Esophagus muscularis mucosa (tissue), 4 donors: ENCODE measurements at regions not wholly inside any gene's neighbourhood (a gene's known extent, or its start where the extent isn't known, plus 50 kb on each side); places are given as distances from the start of the nearest gene placed in this dataset.

ENCODE experiments used
- EP300 ChIP-seq: sonication (generic); formaldehyde crosslinking; IDR thresholded peaks from one replicate; pipeline ENCODE4 v1.6.1; 2017; ENCODE audit warnings: antibody characterized with exemption
- POLR2AphosphoS5 ChIP-seq, 2 donors: sonication (generic); formaldehyde crosslinking; IDR thresholded peaks; one replicate each; pipeline ENCODE4 v1.6.1; 2017; ENCODE audit warnings: antibody characterized with exemption in 2 of 2
- TF ChIP-seq, protein P1 (sequence below), 3 experiments: fragments of 200-600 bp in 2 of 3; fragments of 450-650 bp in 1 of 3; sonication (generic) in 2 of 3; IDR thresholded peaks; one replicate each; pipeline ENCODE4 v1.5.1; 2017 to 2019; ENCODE audit warnings: antibody characterized with exemption in 3 of 3, mild to moderate bottlenecking in 2 of 3, moderate library complexity in 1 of 3

DNA sequence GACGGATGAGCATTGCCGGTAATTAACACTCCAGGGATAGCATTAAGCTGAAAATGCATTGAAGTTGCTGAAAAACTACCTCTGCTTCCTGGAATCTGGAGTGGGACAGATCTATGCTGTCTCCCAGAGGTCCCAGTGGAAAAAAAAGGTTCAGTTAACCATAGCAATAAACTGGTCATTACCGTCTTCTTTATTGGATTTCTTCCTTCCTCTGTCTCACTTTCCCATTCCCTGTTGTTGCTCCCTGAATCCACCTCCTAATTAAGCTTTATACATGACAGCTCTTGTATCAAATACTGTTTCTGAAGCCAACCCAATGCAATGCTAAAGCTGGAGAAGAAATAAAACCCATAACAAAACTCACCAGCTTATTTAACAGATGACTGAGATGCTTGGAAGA is 1805.9 kb downstream of the NCAM2 start:
- no peak for TF ChIP-seq EP300
- TF ChIP-seq, protein P1, sequence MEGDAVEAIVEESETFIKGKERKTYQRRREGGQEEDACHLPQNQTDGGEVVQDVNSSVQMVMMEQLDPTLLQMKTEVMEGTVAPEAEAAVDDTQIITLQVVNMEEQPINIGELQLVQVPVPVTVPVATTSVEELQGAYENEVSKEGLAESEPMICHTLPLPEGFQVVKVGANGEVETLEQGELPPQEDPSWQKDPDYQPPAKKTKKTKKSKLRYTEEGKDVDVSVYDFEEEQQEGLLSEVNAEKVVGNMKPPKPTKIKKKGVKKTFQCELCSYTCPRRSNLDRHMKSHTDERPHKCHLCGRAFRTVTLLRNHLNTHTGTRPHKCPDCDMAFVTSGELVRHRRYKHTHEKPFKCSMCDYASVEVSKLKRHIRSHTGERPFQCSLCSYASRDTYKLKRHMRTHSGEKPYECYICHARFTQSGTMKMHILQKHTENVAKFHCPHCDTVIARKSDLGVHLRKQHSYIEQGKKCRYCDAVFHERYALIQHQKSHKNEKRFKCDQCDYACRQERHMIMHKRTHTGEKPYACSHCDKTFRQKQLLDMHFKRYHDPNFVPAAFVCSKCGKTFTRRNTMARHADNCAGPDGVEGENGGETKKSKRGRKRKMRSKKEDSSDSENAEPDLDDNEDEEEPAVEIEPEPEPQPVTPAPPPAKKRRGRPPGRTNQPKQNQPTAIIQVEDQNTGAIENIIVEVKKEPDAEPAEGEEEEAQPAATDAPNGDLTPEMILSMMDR (IDR thresholded peaks at IDR 0.05) = no peak
- TF ChIP-seq POLR2AphosphoS5 (IDR thresholded peaks at IDR 0.05) = no peak
